GM23338 (cell line): ENCODE measurements at regions not wholly inside any gene's neighbourhood (a gene's known extent, or its start where the extent isn't known, plus 50 kb on each side); places are given as distances from the start of the nearest gene placed in this dataset.

Experiments
- CREB1 ChIP-seq: fragments of 250-450 bp; sonication (Bioruptor Pico); IDR thresholded peaks from 2 replicates; pipeline ENCODE4 v1.5.0; 2020; ENCODE audit warnings: low read depth, mild to moderate bottlenecking, moderate library complexity
- EZH2 ChIP-seq: fragments of 200-600 bp; sonication (generic); IDR thresholded peaks from one replicate; pipeline ENCODE4 v1.8.0; 2017; ENCODE audit warnings: antibody characterized with exemption, mild to moderate bottlenecking, low read depth; ENCODE audit not compliant: unreplicated experiment
- EZH2phosphoT487 ChIP-seq: fragments of 200-600 bp; sonication (generic); IDR thresholded peaks from one replicate; pipeline ENCODE4 v1.8.1; 2018; ENCODE audit warnings: antibody characterized with exemption; ENCODE audit not compliant: unreplicated experiment
- JUNB ChIP-seq: IDR thresholded peaks from one replicate; pipeline ENCODE4 v1.6.1; 2016; ENCODE audit warnings: antibody characterized with exemption; ENCODE audit not compliant: unreplicated experiment
- NANOG ChIP-seq: IDR thresholded peaks from 2 replicates; pipeline ENCODE4 v1.6.1; 2016; ENCODE audit warnings: antibody characterized with exemption, borderline replicate concordance
- POLR2AphosphoS5 ChIP-seq: IDR thresholded peaks from 2 replicates; pipeline ENCODE4 v1.6.1; 2016; ENCODE audit warnings: antibody characterized with exemption, low read depth
- STAT1 ChIP-seq: IDR thresholded peaks from one replicate; pipeline ENCODE4 v1.6.1; 2016; ENCODE audit warnings: antibody characterized with exemption; ENCODE audit not compliant: unreplicated experiment
- ZNF114 ChIP-seq: fragments of 250-450 bp; sonication (Bioruptor Pico); IDR thresholded peaks from 2 replicates; pipeline ENCODE4 v1.5.0; 2020; ENCODE audit warnings: mild to moderate bottlenecking, moderate library complexity
- ZNF331 ChIP-seq: fragments of 250-450 bp; sonication (Bioruptor Pico); IDR thresholded peaks from 2 replicates; pipeline ENCODE4 v1.5.0; 2020; ENCODE audit warnings: low read depth, mild to moderate bottlenecking, moderate library complexity
- TF ChIP-seq, protein P1 (sequence below), 2 experiments: fragments of 200-600 bp in 1 of 2; sonication (generic) in 1 of 2; conservative IDR thresholded peaks; 2 replicates each; pipeline versions ENCODE4 v1.5.1 to v1.6.1; 2016 to 2017; ENCODE audit warnings: antibody characterized with exemption in 2 of 2, low read depth in 2 of 2, mild to moderate bottlenecking in 2 of 2, moderate library complexity in 1 of 2
- TF ChIP-seq, protein P2 (sequence below): IDR thresholded peaks from one replicate; pipeline ENCODE4 v1.6.1; 2018; ENCODE audit warnings: antibody characterized with exemption; ENCODE audit not compliant: unreplicated experiment
- TF ChIP-seq, protein P3 (sequence below): IDR thresholded peaks from 2 replicates; pipeline ENCODE4 v1.6.1; 2016; ENCODE audit warnings: antibody characterized with exemption

DNA sequence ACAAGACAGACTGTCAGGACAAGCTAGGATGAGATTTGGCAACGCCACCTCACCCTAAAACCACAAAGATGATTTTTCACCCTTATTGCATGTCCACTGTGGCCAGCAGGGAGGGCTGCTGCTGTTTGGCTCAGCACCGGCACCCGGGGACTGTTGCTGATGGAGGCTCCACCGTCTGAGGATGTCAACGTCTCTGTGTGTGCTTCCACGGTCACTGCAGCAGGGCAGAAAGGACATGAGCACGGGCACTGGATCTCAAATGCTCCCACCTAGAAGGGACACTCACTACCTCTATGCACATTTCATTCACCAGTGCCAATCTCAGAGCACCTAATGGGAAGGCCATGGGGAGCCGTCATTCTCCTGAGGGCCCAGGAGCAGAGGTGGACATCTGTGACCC, 599.6 kb downstream of the PTPRU start:
- TF ChIP-seq, protein P1, sequence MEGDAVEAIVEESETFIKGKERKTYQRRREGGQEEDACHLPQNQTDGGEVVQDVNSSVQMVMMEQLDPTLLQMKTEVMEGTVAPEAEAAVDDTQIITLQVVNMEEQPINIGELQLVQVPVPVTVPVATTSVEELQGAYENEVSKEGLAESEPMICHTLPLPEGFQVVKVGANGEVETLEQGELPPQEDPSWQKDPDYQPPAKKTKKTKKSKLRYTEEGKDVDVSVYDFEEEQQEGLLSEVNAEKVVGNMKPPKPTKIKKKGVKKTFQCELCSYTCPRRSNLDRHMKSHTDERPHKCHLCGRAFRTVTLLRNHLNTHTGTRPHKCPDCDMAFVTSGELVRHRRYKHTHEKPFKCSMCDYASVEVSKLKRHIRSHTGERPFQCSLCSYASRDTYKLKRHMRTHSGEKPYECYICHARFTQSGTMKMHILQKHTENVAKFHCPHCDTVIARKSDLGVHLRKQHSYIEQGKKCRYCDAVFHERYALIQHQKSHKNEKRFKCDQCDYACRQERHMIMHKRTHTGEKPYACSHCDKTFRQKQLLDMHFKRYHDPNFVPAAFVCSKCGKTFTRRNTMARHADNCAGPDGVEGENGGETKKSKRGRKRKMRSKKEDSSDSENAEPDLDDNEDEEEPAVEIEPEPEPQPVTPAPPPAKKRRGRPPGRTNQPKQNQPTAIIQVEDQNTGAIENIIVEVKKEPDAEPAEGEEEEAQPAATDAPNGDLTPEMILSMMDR (conservative IDR thresholded peaks at IDR 0.05; ENCODE audit: low read depth in 2 of 2) = peak in 1 of 2 experiments; percentile 48; a peak in 3 of 4 replicates
- no peak for TF ChIP-seq EZH2
- TF ChIP-seq, protein P2, sequence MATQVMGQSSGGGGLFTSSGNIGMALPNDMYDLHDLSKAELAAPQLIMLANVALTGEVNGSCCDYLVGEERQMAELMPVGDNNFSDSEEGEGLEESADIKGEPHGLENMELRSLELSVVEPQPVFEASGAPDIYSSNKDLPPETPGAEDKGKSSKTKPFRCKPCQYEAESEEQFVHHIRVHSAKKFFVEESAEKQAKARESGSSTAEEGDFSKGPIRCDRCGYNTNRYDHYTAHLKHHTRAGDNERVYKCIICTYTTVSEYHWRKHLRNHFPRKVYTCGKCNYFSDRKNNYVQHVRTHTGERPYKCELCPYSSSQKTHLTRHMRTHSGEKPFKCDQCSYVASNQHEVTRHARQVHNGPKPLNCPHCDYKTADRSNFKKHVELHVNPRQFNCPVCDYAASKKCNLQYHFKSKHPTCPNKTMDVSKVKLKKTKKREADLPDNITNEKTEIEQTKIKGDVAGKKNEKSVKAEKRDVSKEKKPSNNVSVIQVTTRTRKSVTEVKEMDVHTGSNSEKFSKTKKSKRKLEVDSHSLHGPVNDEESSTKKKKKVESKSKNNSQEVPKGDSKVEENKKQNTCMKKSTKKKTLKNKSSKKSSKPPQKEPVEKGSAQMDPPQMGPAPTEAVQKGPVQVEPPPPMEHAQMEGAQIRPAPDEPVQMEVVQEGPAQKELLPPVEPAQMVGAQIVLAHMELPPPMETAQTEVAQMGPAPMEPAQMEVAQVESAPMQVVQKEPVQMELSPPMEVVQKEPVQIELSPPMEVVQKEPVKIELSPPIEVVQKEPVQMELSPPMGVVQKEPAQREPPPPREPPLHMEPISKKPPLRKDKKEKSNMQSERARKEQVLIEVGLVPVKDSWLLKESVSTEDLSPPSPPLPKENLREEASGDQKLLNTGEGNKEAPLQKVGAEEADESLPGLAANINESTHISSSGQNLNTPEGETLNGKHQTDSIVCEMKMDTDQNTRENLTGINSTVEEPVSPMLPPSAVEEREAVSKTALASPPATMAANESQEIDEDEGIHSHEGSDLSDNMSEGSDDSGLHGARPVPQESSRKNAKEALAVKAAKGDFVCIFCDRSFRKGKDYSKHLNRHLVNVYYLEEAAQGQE = no peak
- TF ChIP-seq NANOG = no peak
- TF ChIP-seq CREB1 (CRISPR knock-in tag) = no peak
- TF ChIP-seq STAT1 = no peak
- no peak for TF ChIP-seq ZNF331
- TF ChIP-seq ZNF114 (CRISPR knock-in tag) = no peak
- no peak for TF ChIP-seq EZH2phosphoT487
- no peak for TF ChIP-seq POLR2AphosphoS5
- TF ChIP-seq JUNB = no peak
- TF ChIP-seq, protein P3, sequence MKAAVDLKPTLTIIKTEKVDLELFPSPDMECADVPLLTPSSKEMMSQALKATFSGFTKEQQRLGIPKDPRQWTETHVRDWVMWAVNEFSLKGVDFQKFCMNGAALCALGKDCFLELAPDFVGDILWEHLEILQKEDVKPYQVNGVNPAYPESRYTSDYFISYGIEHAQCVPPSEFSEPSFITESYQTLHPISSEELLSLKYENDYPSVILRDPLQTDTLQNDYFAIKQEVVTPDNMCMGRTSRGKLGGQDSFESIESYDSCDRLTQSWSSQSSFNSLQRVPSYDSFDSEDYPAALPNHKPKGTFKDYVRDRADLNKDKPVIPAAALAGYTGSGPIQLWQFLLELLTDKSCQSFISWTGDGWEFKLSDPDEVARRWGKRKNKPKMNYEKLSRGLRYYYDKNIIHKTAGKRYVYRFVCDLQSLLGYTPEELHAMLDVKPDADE = no peak
